H9 (cell line): ENCODE measurements at regions not wholly inside any gene's neighbourhood (a gene's known extent, or its start where the extent isn't known, plus 50 kb on each side); places are given as distances from the start of the nearest gene placed in this dataset.

Experiments used
- DNase-seq: peaks from one replicate; pipeline ENCODE4 v3.0.0-alpha.2; 2017
- H2AFZ ChIP-seq: one replicate; pipeline ENCODE4 v1.6.1; 2013; ENCODE audit warnings: mild to moderate bottlenecking, low read length, control low read depth, moderate library complexity
- H2AK5ac ChIP-seq: 2 replicates; pipeline ENCODE4 v1.6.1; 2013; ENCODE audit warnings: low read length, control low read depth, mixed read lengths; ENCODE audit not compliant: insufficient read length
- H2BK120ac ChIP-seq: one replicate; pipeline ENCODE4 v1.6.1; 2013; ENCODE audit warnings: low read depth, mild to moderate bottlenecking, low read length, control low read depth, inconsistent platforms; ENCODE audit not compliant: poor library complexity, severe bottlenecking
- H2BK12ac ChIP-seq: 2 replicates; pipeline ENCODE4 v1.6.1; 2013; ENCODE audit warnings: low read length, control low read depth, mixed read lengths, low read depth; ENCODE audit not compliant: insufficient read length
- H2BK15ac ChIP-seq: 2 replicates; pipeline ENCODE4 v1.6.1; 2013; ENCODE audit warnings: low read depth, low read length, control low read depth
- H2BK20ac ChIP-seq: one replicate; pipeline ENCODE4 v1.6.1; 2013; ENCODE audit warnings: low read depth, mild to moderate bottlenecking, low read length, control low read depth, inconsistent platforms; ENCODE audit not compliant: poor library complexity, severe bottlenecking
- H2BK5ac ChIP-seq: 2 replicates; pipeline ENCODE4 v1.6.1; 2013; ENCODE audit warnings: low read length, control low read depth, mixed read lengths; ENCODE audit not compliant: insufficient read length
- H3K14ac ChIP-seq: 2 replicates; pipeline ENCODE4 v1.6.1; 2013; ENCODE audit warnings: low read length, control low read depth; ENCODE audit not compliant: insufficient read depth
- H3K18ac ChIP-seq: 2 replicates; pipeline ENCODE4 v1.6.1; 2013; ENCODE audit warnings: low read depth, mild to moderate bottlenecking, mixed read lengths, low read length, control low read depth; ENCODE audit not compliant: insufficient read length
- H3K23ac ChIP-seq: 2 replicates; pipeline ENCODE4 v1.6.1; 2013; ENCODE audit warnings: low read length, control low read depth, mixed read lengths, low read depth; ENCODE audit not compliant: insufficient read length
- H3K23me2 ChIP-seq: 2 replicates; pipeline ENCODE4 v1.6.1; 2013; ENCODE audit warnings: low read depth, mild to moderate bottlenecking, mixed read lengths, low read length, control low read depth; ENCODE audit not compliant: insufficient read length, poor library complexity, severe bottlenecking
- H3K27ac ChIP-seq: 2 replicates; pipeline ENCODE4 v1.5.1; 2013; ENCODE audit warnings: low read length, control low read depth, mixed read lengths, low read depth; ENCODE audit not compliant: insufficient read length
- H3K27me3 ChIP-seq: 2 replicates; pipeline ENCODE4 v1.6.1; 2013; ENCODE audit warnings: low read length, control low read depth, inconsistent platforms; ENCODE audit not compliant: insufficient read depth
- H3K4ac ChIP-seq: 2 replicates; pipeline ENCODE4 v1.6.1; 2013; ENCODE audit warnings: low read depth, mild to moderate bottlenecking, control low read depth, inconsistent platforms, low read length, moderate library complexity
- H3K4me1 ChIP-seq: 2 replicates; pipeline ENCODE4 v1.6.1; 2013; ENCODE audit warnings: low read length, control low read depth, inconsistent platforms; ENCODE audit not compliant: insufficient read depth
- H3K4me2 ChIP-seq: 2 replicates; pipeline ENCODE4 v1.6.1; 2013; ENCODE audit warnings: low read length, control low read depth, mixed read lengths; ENCODE audit not compliant: insufficient read length, insufficient read depth
- H3K56ac ChIP-seq: 2 replicates; pipeline ENCODE4 v1.6.1; 2013; ENCODE audit warnings: low read depth, mild to moderate bottlenecking, mixed read lengths, low read length, control low read depth; ENCODE audit not compliant: insufficient read length
- H3K79me1 ChIP-seq: 2 replicates; pipeline ENCODE4 v1.6.1; 2013; ENCODE audit warnings: low read depth, mild to moderate bottlenecking, moderate library complexity, low read length, control low read depth, inconsistent platforms; ENCODE audit not compliant: insufficient read depth, poor library complexity, severe bottlenecking
- H3K79me2 ChIP-seq: 2 replicates; pipeline ENCODE4 v1.6.1; 2013; ENCODE audit warnings: low read length, control low read depth, inconsistent platforms; ENCODE audit not compliant: insufficient read depth
- H3K9ac ChIP-seq: 2 replicates; pipeline ENCODE4 v1.6.1; 2013; ENCODE audit warnings: low read length, control low read depth, mixed read lengths; ENCODE audit not compliant: insufficient read length; ENCODE audit errors: extremely low read depth
- H3K9me3 ChIP-seq: one replicate; pipeline ENCODE4 v1.6.1; 2013; ENCODE audit warnings: low read depth, low read length, inconsistent platforms; ENCODE audit not compliant: control insufficient read depth
- H3T11ph ChIP-seq: one replicate; pipeline ENCODE4 v1.6.1; 2013; ENCODE audit warnings: mild to moderate bottlenecking, low read length, control low read depth, inconsistent platforms
- H4K20me1 ChIP-seq: one replicate; pipeline ENCODE4 v1.6.1; 2013; ENCODE audit not compliant: control insufficient read depth, insufficient read length, insufficient read depth
- H4K5ac ChIP-seq: 2 replicates; pipeline ENCODE4 v1.6.1; 2013; ENCODE audit warnings: low read depth, mild to moderate bottlenecking, mixed read lengths, low read length, control low read depth; ENCODE audit not compliant: insufficient read length
- H4K8ac ChIP-seq: replicated peaks from 2 replicates; pipeline ENCODE4 v1.6.1; 2013; ENCODE audit warnings: low read length, control low read depth, mixed read lengths, low read depth; ENCODE audit not compliant: insufficient read length
- H4K91ac ChIP-seq: 2 replicates; pipeline ENCODE4 v1.6.1; 2013; ENCODE audit warnings: low read depth, mild to moderate bottlenecking, moderate library complexity, mixed read lengths, low read length, control low read depth; ENCODE audit not compliant: insufficient read length
- H3K27ac Mint-ChIP-seq, 3 experiments: 2 replicates in 2 of 3; 3 replicates in 1 of 3; pipeline ENCODE4 v1.8.0; 2020 to 2021; ENCODE audit warnings: mixed read lengths in 3 of 3, mild to moderate bottlenecking in 1 of 3, moderate library complexity in 1 of 3
- H3K27me3 Mint-ChIP-seq: 2 replicates; pipeline ENCODE4 v1.8.0; 2021; ENCODE audit warnings: low read depth, mild to moderate bottlenecking, moderate library complexity, mixed read lengths
- H3K36me3 Mint-ChIP-seq, 3 experiments: 2 replicates in 2 of 3; 3 replicates in 1 of 3; pipeline ENCODE4 v1.8.0; 2020 to 2021; ENCODE audit warnings: low read depth in 3 of 3, mixed read lengths in 3 of 3; ENCODE audit not compliant: insufficient read depth in 1 of 3
- H3K4me1 Mint-ChIP-seq, 2 experiments: 2 replicates each; pipeline ENCODE4 v1.8.0; 2020; ENCODE audit warnings: mixed read lengths in 2 of 2
- H3K4me3 Mint-ChIP-seq, 2 experiments: 2 replicates in 1 of 2; 3 replicates in 1 of 2; pipeline ENCODE4 v1.8.0; 2020 to 2021; ENCODE audit warnings: mild to moderate bottlenecking in 2 of 2, mixed read lengths in 2 of 2, moderate library complexity in 1 of 2
- H3K9me3 Mint-ChIP-seq, 2 experiments: 2 replicates in 1 of 2; 3 replicates in 1 of 2; pipeline ENCODE4 v1.8.0; 2020; ENCODE audit warnings: mild to moderate bottlenecking in 2 of 2, mixed read lengths in 2 of 2, moderate library complexity in 1 of 2
- WGBS: extraction: QIAGEN DNeasy Blood & Tissue Kit; methylation state at CpG from one replicate; pipeline ENCODE4 v1.1.7; 2013; ENCODE audit warnings: missing lambda C conversion rate, low lambda C conversion rate, mixed read lengths; ENCODE audit not compliant: insufficient read length; ENCODE audit errors: extremely low coverage; 5-methylcytosine and 5-hydroxymethylcytosine counted together
- TF ChIP-seq, protein P1 (sequence below): fragments of 200-600 bp; sonication (generic); conservative IDR thresholded peaks from 3 replicates; pipeline ENCODE4 v1.8.0; 2021; ENCODE audit warnings: antibody characterized with exemption, mild to moderate bottlenecking

- no peak overlapping the region for H3K27ac Mint-ChIP-seq
- no peak overlapping the region for H2BK120ac ChIP-seq
- H3K9ac ChIP-seq, result no peak overlapping the region
Measured at GRCh38 chr10:78560341-78560688, 508.5 kb upstream of the ZMIZ1 start.

More at GRCh38 chr10:78560341-78560688, 508.5 kb upstream of the ZMIZ1 start:
- H4K91ac ChIP-seq, result no peak overlapping the region
- H2BK5ac ChIP-seq, result no peak overlapping the region
- Mint-ChIP-seq H3K4me1 (peaks cover 15 to 26% of the 10 kb centered on the region in 2 experiments), H3K36me3 (no peaks in the 10 kb centered on the region), H3K27me3 (peaks cover 34% of the 10 kb centered on the region), H3K9me3 (no peaks in the 10 kb centered on the region), H3K4me3 (no peak overlapping the region)
- H4K20me1 ChIP-seq, result no peaks in the 10 kb centered on the region
- no peak overlapping the region for H3T11ph ChIP-seq
- H3K4me1 ChIP-seq, result peaks cover 5% of the 10 kb centered on the region
- H3K56ac ChIP-seq, result no peak overlapping the region
- DNase-seq, result no peak
- H2BK12ac ChIP-seq, result no peak overlapping the region
- H4K8ac ChIP-seq, result no peak overlapping the region
- no peak overlapping the region for H3K4me2 ChIP-seq
- H2AK5ac ChIP-seq, result no peak overlapping the region
- no peak overlapping the region for H3K18ac ChIP-seq
- no peak overlapping the region for H2AFZ ChIP-seq
- H3K14ac ChIP-seq, result no peak overlapping the region
- no peak overlapping the region for H3K23ac ChIP-seq
- TF ChIP-seq, protein P1, sequence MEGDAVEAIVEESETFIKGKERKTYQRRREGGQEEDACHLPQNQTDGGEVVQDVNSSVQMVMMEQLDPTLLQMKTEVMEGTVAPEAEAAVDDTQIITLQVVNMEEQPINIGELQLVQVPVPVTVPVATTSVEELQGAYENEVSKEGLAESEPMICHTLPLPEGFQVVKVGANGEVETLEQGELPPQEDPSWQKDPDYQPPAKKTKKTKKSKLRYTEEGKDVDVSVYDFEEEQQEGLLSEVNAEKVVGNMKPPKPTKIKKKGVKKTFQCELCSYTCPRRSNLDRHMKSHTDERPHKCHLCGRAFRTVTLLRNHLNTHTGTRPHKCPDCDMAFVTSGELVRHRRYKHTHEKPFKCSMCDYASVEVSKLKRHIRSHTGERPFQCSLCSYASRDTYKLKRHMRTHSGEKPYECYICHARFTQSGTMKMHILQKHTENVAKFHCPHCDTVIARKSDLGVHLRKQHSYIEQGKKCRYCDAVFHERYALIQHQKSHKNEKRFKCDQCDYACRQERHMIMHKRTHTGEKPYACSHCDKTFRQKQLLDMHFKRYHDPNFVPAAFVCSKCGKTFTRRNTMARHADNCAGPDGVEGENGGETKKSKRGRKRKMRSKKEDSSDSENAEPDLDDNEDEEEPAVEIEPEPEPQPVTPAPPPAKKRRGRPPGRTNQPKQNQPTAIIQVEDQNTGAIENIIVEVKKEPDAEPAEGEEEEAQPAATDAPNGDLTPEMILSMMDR, result no peak
- no peaks in the 10 kb centered on the region for H3K79me2 ChIP-seq
- H3K4ac ChIP-seq, result no peak overlapping the region
- no peak overlapping the region for H3K27ac ChIP-seq
- no peaks in the 10 kb centered on the region for H3K79me1 ChIP-seq
- no peak overlapping the region for H2BK15ac ChIP-seq
- H3K23me2 ChIP-seq, result no peaks in the 10 kb centered on the region
- no CpG with 5 or more reads among the region's 4 CpGs for WGBS
- no peak overlapping the region for H2BK20ac ChIP-seq
- no peaks in the 10 kb centered on the region for H3K9me3 ChIP-seq
- H3K27me3 ChIP-seq, result no peaks in the 10 kb centered on the region
- no peak overlapping the region for H4K5ac ChIP-seq
